ENCODE measurements at regions not wholly inside any gene's neighbourhood (a gene's known extent, or its start where the extent isn't known, plus 50 kb on each side); places are given as distances from the start of the nearest gene placed in this dataset.

GRCh38 chr14:54306806-54307205 lies 90.0 kb upstream of the CDKN3 start (continued):
- no peak for TF ChIP-seq CHD7 (IDR thresholded peaks at IDR 0.05; ENCODE audit: insufficient replicate concordance, low read length)
- no peak for TF ChIP-seq GTF2F1 (IDR thresholded peaks at IDR 0.05; ENCODE audit: borderline replicate concordance, low read depth, low read length)
- TF ChIP-seq BCL11A (IDR thresholded peaks at IDR 0.05; ENCODE audit: low read depth in 2 of 2, low read length in 2 of 2) = no peak
- TF ChIP-seq MAX (IDR thresholded peaks at IDR 0.05) = no peak
- no peak for TF ChIP-seq SP1 (IDR thresholded peaks at IDR 0.05; ENCODE audit: low read depth, low read length)
